ENCODE measurements at regions not wholly inside any gene's neighbourhood (a gene's known extent, or its start where the extent isn't known, plus 50 kb on each side); places are given as distances from the start of the nearest gene placed in this dataset.

DNA sequence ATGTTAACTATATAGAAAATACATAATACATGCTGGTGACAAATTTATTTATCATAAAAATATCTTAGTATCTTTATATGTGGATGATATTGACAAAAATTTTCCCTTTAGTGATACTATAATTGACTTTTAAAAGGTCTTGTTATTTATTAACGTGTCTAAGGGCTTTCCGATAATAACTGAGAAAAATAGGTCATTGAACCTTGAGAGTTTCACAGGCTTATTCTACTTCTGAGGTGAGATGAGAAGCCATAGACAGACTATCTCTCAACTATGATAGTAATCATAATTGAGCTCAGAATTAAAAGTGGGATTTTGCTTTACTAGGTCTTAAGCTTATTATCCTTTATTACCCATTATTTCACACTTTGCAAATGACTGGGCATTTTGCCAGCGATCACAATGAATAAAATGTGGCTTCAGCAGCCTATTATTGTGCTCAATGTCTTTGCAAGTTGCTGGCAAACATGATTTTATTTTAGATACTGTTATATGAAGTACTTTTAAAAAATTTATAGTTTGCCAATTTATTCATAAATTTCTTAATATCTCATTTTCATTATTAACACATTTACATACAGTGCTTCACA lies 574.5 kb downstream of the ZWINT start:
- no peak overlapping the region for H3K27ac ChIP-seq (ENCODE audit: control insufficient read depth, insufficient read depth)
- POLR2A ChIA-PET: no interaction called here
- CTCF ChIA-PET: no interaction called here
- no peaks in the 10 kb centered on the region for H4K20me1 ChIP-seq (ENCODE audit: control insufficient read depth, insufficient read depth)
- peak; percentile 7 for FAIRE-seq
- H2AFZ ChIP-seq (ENCODE audit: control insufficient read depth, low read depth, low read length): no peak overlapping the region
- intact Hi-C loops (cut with micrococcal nuclease; ENCODE audit: unreplicated experiment): no loop called here
- no peaks in the 10 kb centered on the region for H3K27me3 ChIP-seq (replicated peaks in 1 of 2; ENCODE audit: control insufficient read depth in 2 of 2, insufficient read depth in 2 of 2, low read length in 1 of 2)
- WGBS (ENCODE audit: insufficient coverage, insufficient replicate concordance, low lambda C conversion rate, missing lambda C conversion rate): 40% methylated on average over 3 of the region's 3 CpGs
- DNase-seq (ENCODE audit: low read depth, low spot score): no peak
- TF ChIP-seq, protein P1, sequence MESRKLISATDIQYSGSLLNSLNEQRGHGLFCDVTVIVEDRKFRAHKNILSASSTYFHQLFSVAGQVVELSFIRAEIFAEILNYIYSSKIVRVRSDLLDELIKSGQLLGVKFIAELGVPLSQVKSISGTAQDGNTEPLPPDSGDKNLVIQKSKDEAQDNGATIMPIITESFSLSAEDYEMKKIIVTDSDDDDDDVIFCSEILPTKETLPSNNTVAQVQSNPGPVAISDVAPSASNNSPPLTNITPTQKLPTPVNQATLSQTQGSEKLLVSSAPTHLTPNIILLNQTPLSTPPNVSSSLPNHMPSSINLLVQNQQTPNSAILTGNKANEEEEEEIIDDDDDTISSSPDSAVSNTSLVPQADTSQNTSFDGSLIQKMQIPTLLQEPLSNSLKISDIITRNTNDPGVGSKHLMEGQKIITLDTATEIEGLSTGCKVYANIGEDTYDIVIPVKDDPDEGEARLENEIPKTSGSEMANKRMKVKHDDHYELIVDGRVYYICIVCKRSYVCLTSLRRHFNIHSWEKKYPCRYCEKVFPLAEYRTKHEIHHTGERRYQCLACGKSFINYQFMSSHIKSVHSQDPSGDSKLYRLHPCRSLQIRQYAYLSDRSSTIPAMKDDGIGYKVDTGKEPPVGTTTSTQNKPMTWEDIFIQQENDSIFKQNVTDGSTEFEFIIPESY (IDR thresholded peaks at IDR 0.05): no peak
- TF ChIP-seq TCF12 (IDR thresholded peaks at IDR 0.05; ENCODE audit: low read depth, low read length) (no peak), SIX5 (IDR thresholded peaks at IDR 0.05; ENCODE audit: low read depth, low read length, severe bottlenecking) (no peak), BMI1 (IDR thresholded peaks at IDR 0.05; ENCODE audit: borderline replicate concordance) (no peak), LARP7 (IDR thresholded peaks at IDR 0.05) (no peak), TAF1 (IDR thresholded peaks at IDR 0.05; ENCODE audit: borderline replicate concordance, low read depth, low read length) (no peak), JUNB (IDR thresholded peaks at IDR 0.05) (no peak), SIN3A (IDR thresholded peaks at IDR 0.05; ENCODE audit: low read depth, low read length) (no peak), PAX8 (IDR thresholded peaks at IDR 0.05) (no peak), TCF7 (IDR thresholded peaks at IDR 0.05; ENCODE audit: borderline replicate concordance) (no peak), SPI1 (IDR thresholded peaks at IDR 0.05; ENCODE audit: borderline replicate concordance, insufficient read depth, low read depth, low read length) (no peak), RUNX3 (IDR thresholded peaks at IDR 0.05; ENCODE audit: low read length) (no peak)
- TF ChIP-seq, protein P2, sequence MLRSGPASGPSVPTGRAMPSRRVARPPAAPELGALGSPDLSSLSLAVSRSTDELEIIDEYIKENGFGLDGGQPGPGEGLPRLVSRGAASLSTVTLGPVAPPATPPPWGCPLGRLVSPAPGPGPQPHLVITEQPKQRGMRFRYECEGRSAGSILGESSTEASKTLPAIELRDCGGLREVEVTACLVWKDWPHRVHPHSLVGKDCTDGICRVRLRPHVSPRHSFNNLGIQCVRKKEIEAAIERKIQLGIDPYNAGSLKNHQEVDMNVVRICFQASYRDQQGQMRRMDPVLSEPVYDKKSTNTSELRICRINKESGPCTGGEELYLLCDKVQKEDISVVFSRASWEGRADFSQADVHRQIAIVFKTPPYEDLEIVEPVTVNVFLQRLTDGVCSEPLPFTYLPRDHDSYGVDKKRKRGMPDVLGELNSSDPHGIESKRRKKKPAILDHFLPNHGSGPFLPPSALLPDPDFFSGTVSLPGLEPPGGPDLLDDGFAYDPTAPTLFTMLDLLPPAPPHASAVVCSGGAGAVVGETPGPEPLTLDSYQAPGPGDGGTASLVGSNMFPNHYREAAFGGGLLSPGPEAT (IDR thresholded peaks at IDR 0.05; ENCODE audit: low read depth): no peak
- H3K4me3 ChIP-seq: no peak overlapping the region
- no TSS peak for BruUV-seq (replicated peaks)
- no peaks in the 10 kb centered on the region; the same call in 2 of the 3 replicates for H3K9me3 ChIP-seq (replicated peaks; ENCODE audit: control insufficient read depth, insufficient read depth, low read length)
- no peak overlapping the region for H3K4me2 ChIP-seq (ENCODE audit: control insufficient read depth, insufficient read depth)
- H3K79me2 ChIP-seq (ENCODE audit: control insufficient read depth, insufficient read depth, low read length): no peaks in the 10 kb centered on the region
- H3K9ac ChIP-seq (ENCODE audit: control insufficient read depth, insufficient read depth, low read length): no peak overlapping the region
- no peaks in the 10 kb centered on the region for H3K36me3 ChIP-seq (ENCODE audit: control insufficient read depth in 2 of 2, insufficient read depth in 2 of 2, low read length in 1 of 2)
- RAD21 ChIA-PET (ENCODE audit: unreplicated experiment): no interaction called here
- no peaks in the 10 kb centered on the region for H3K4me1 ChIP-seq (ENCODE audit: control insufficient read depth, insufficient read depth, low read length)
- in situ Hi-C loops (cut with MboI): no loop called here
- no peak for ATAC-seq
- SMC1A ChIA-PET (ENCODE audit: uncharacterized antibody, unreplicated experiment): no interaction called here
